ENCODE measurements at regions not wholly inside any gene's neighbourhood (a gene's known extent, or its start where the extent isn't known, plus 50 kb on each side); places are given as distances from the start of the nearest gene placed in this dataset.

- Histone ChIP-seq H3K9ac (ENCODE audit: low read length) (no peak overlapping the region), H3K4me3 (ENCODE audit: low read length) (no peak overlapping the region), H3K4me2 (ENCODE audit: low read length) (no peak overlapping the region), H2AFZ (ENCODE audit: low read depth, low read length) (no peak overlapping the region), H3K27ac (ENCODE audit: low read length) (no peak overlapping the region), H3F3A (ENCODE audit: insufficient read depth, low read length, poor library complexity, severe bottlenecking) (no peaks in the 10 kb centered on the region), H3K9me3 (ENCODE audit: low read length) (no peaks in the 10 kb centered on the region), H3K36me3 (ENCODE audit: insufficient read depth, low read length) (no peaks in the 10 kb centered on the region), H4K20me1 (ENCODE audit: insufficient read depth) (no peaks in the 10 kb centered on the region), H3K9me2 (ENCODE audit: insufficient read depth, low read length) (no peaks in the 10 kb centered on the region), H3K79me2 (replicated peaks; ENCODE audit: insufficient read depth, low read length) (no peaks in the 10 kb centered on the region), H3K27me3 (ENCODE audit: insufficient read depth, low read depth, low read length) (no peaks in the 10 kb centered on the region)
- TF ChIP-seq POLR2AphosphoS5 (IDR thresholded peaks at IDR 0.05) (no peak), MXI1 (conservative IDR thresholded peaks at IDR 0.05; ENCODE audit: poor library complexity, severe bottlenecking) (no peak), EP300 (conservative IDR thresholded peaks at IDR 0.05; ENCODE audit: poor library complexity, severe bottlenecking) (no peak), TAF1 (IDR thresholded peaks at IDR 0.05; ENCODE audit: low read depth) (no peak), RAD21 (conservative IDR thresholded peaks at IDR 0.05) (no peak)
These were observed 226.4 kb upstream of the POGK start for GRCh38 chr1:166612886-166613285.

GRCh38 chr1:166616206-166616605 is 223.1 kb upstream of the POGK start:
- no peaks in the 10 kb centered on the region for H3K9me2 ChIP-seq (ENCODE audit: insufficient read depth, low read length)
- no peaks in the 10 kb centered on the region for H3K36me3 ChIP-seq (ENCODE audit: insufficient read depth, low read length)
- H3K4me2 ChIP-seq (ENCODE audit: low read length), result no peak overlapping the region
- H3K4me3 ChIP-seq (ENCODE audit: low read length), result no peak overlapping the region
- H3K9me3 ChIP-seq (ENCODE audit: low read length), result no peaks in the 10 kb centered on the region
- H3K9ac ChIP-seq (ENCODE audit: low read length), result no peak overlapping the region
- H3K79me2 ChIP-seq (replicated peaks; ENCODE audit: insufficient read depth, low read length), result no peaks in the 10 kb centered on the region
- H4K20me1 ChIP-seq (ENCODE audit: insufficient read depth), result no peaks in the 10 kb centered on the region
- TF ChIP-seq MXI1 (conservative IDR thresholded peaks at IDR 0.05; ENCODE audit: poor library complexity, severe bottlenecking) (no peak), EZH2 (IDR thresholded peaks at IDR 0.05; ENCODE audit: borderline replicate concordance, insufficient read depth, low read length, poor library complexity, severe bottlenecking) (no peak), SMC3 (conservative IDR thresholded peaks at IDR 0.05; ENCODE audit: poor library complexity) (no peak), REST (IDR thresholded peaks at IDR 0.05; ENCODE audit: borderline replicate concordance) (no peak), POLR2AphosphoS5 (IDR thresholded peaks at IDR 0.05) (no peak), RAD21 (conservative IDR thresholded peaks at IDR 0.05) (no peak), EP300 (conservative IDR thresholded peaks at IDR 0.05; ENCODE audit: poor library complexity, severe bottlenecking) (no peak), TAF1 (IDR thresholded peaks at IDR 0.05; ENCODE audit: low read depth) (no peak)
- no peaks in the 10 kb centered on the region for H3F3A ChIP-seq (ENCODE audit: insufficient read depth, low read length, poor library complexity, severe bottlenecking)
- no peak overlapping the region for H3K27ac ChIP-seq (ENCODE audit: low read length)
- H2AFZ ChIP-seq (ENCODE audit: low read depth, low read length), result no peak overlapping the region
- no peaks in the 10 kb centered on the region for H3K27me3 ChIP-seq (ENCODE audit: insufficient read depth, low read depth, low read length)

GRCh38 chr1:166626711-166627110 is 212.6 kb upstream of the POGK start:
- Histone ChIP-seq H3K9me2 (ENCODE audit: insufficient read depth, low read length) (no peaks in the 10 kb centered on the region), H3F3A (ENCODE audit: insufficient read depth, low read length, poor library complexity, severe bottlenecking) (no peaks in the 10 kb centered on the region), H4K20me1 (ENCODE audit: insufficient read depth) (no peaks in the 10 kb centered on the region), H3K9ac (ENCODE audit: low read length) (no peak overlapping the region), H3K36me3 (ENCODE audit: insufficient read depth, low read length) (no peaks in the 10 kb centered on the region), H2AFZ (ENCODE audit: low read depth, low read length) (no peak overlapping the region), H3K4me3 (ENCODE audit: low read length) (no peak overlapping the region), H3K9me3 (ENCODE audit: low read length) (no peaks in the 10 kb centered on the region), H3K79me2 (replicated peaks; ENCODE audit: insufficient read depth, low read length) (no peaks in the 10 kb centered on the region), H3K27ac (ENCODE audit: low read length) (no peak overlapping the region), H3K4me2 (ENCODE audit: low read length) (no peak overlapping the region), H3K27me3 (ENCODE audit: insufficient read depth, low read depth, low read length) (no peaks in the 10 kb centered on the region)
- TF ChIP-seq CTCF (IDR thresholded peaks at IDR 0.05; ENCODE audit: poor library complexity, severe bottlenecking), result no peak
- TF ChIP-seq RAD21 (conservative IDR thresholded peaks at IDR 0.05), result no peak
- no peak for TF ChIP-seq REST (IDR thresholded peaks at IDR 0.05; ENCODE audit: borderline replicate concordance)
- TF ChIP-seq POLR2AphosphoS5 (IDR thresholded peaks at IDR 0.05), result no peak
- TF ChIP-seq TAF1 (IDR thresholded peaks at IDR 0.05; ENCODE audit: low read depth), result no peak
- TF ChIP-seq EP300 (conservative IDR thresholded peaks at IDR 0.05; ENCODE audit: poor library complexity, severe bottlenecking), result no peak
- TF ChIP-seq SMC3 (conservative IDR thresholded peaks at IDR 0.05; ENCODE audit: poor library complexity), result no peak
- TF ChIP-seq EZH2 (IDR thresholded peaks at IDR 0.05; ENCODE audit: borderline replicate concordance, insufficient read depth, low read length, poor library complexity, severe bottlenecking), result no peak
- TF ChIP-seq MXI1 (conservative IDR thresholded peaks at IDR 0.05; ENCODE audit: poor library complexity, severe bottlenecking), result no peak

All from neural cell (in vitro differentiated cells).